Spleen (tissue), 7 donors: ENCODE measurements at regions not wholly inside any gene's neighbourhood (a gene's known extent, or its start where the extent isn't known, plus 50 kb on each side); places are given as distances from the start of the nearest gene placed in this dataset.

Source experiments
- CTCF ChIP-seq, 11 experiments: fragments of 200-600 bp in 7 of 11; fragments of 450-650 bp in 4 of 11; sonication (generic) in 4 of 11; IDR thresholded peaks in 8 of 11; conservative IDR thresholded peaks in 3 of 11; 1 replicate in 7 of 11; 2 replicates in 4 of 11; pipeline versions ENCODE4 v1.4.0 to v1.8.0; 2016 to 2021; ENCODE audit warnings: antibody characterized with exemption in 11 of 11, inconsistent platforms in 4 of 11, mild to moderate bottlenecking in 1 of 11
- POLR2A ChIP-seq, 3 donors: fragments of 450-650 bp; IDR thresholded peaks; one replicate each; pipeline ENCODE4 v1.5.1; 2017; ENCODE audit warnings: antibody characterized with exemption in 3 of 3, mild to moderate bottlenecking in 1 of 3
- POLR2AphosphoS5 ChIP-seq, 3 donors: sonication (generic); formaldehyde crosslinking; IDR thresholded peaks; one replicate each; pipeline ENCODE4 v1.5.1; 2017; ENCODE audit warnings: antibody characterized with exemption in 3 of 3
- donor health status: DM: no; HTN: no; CAD: no; lungs with moderate emphysema.
- donor health status: DM: no; HTN: no; CAD: no.
- donor health status: DM: no; HTN: no; CAD: no.

GRCh38 chr20:47990507-47991150, 205.3 kb upstream of the SULF2 start:
- TF ChIP-seq CTCF (IDR thresholded peaks at IDR 0.05 in 8 of 11, conservative IDR thresholded peaks at IDR 0.05 in 3 of 11) (no peak), POLR2A (IDR thresholded peaks at IDR 0.05) (no peak), POLR2AphosphoS5 (IDR thresholded peaks at IDR 0.05) (no peak)
